HCT116 (cell line): ENCODE measurements at regions not wholly inside any gene's neighbourhood (a gene's known extent, or its start where the extent isn't known, plus 50 kb on each side); places are given as distances from the start of the nearest gene placed in this dataset.

Source experiments
- ATAC-seq: fragments of 200-7000 bp; cut with Tn5 transposase; 2 replicates; pipeline ENCODE4 v1.9.1; 2020; ENCODE audit warnings: mild to moderate bottlenecking, moderate library complexity
- BruUV-seq: library from RNA; stranded (reverse); fragments of 400-500 nt; replicated peaks from 2 replicates; lab custom pipeline; 2021; lab: Mats Ljungman, UMichigan
- CTCF ChIA-PET: fragments of 300-600 bp; sonication (Branson Sonifier 250); formaldehyde crosslinking; loops from one replicate; lab custom pipeline; 2021; ENCODE audit warnings: antibody characterized with exemption; lab: Charles Lee
- POLR2A ChIA-PET: fragments of 300-600, 350-600 bp; sonication (Branson Sonifier 250); formaldehyde crosslinking; loops from one replicate; lab custom pipeline; 2021; ENCODE audit warnings: antibody characterized with exemption; lab: Charles Lee
- RAD21 ChIA-PET, 2 experiments: fragments of 300-600 bp; sonication (Branson Sonifier 250); formaldehyde crosslinking; loops; one replicate each; lab custom pipeline; 2023; ENCODE audit warnings: low total read pairs in 2 of 2; ENCODE audit not compliant: uncharacterized antibody in 2 of 2, unreplicated experiment in 2 of 2, low non-redundant PET in 1 of 2; lab: Charles Lee
- DNase-seq: peaks from one replicate; pipeline ENCODE4 v3.0.0-alpha.2; 2010; ENCODE audit warnings: low read depth, low spot score
- H2AFZ ChIP-seq: fragments of 200-600 bp; shearing (Covaris generic), sonication (generic); 2 replicates; pipeline ENCODE4 v1.6.1; 2017; ENCODE audit warnings: low read depth, mixed run types, mixed read lengths, antibody characterized with exemption, low read length; ENCODE audit not compliant: poor library complexity, severe bottlenecking
- H3K27ac ChIP-seq: 2 replicates; pipeline ENCODE4 v1.5.1; 2012; ENCODE audit warnings: low read depth, low read length
- H3K27me3 ChIP-seq: fragments of 200-600 bp; sonication (generic); 2 replicates; pipeline ENCODE4 v1.6.1; 2016; ENCODE audit warnings: mixed run types, low read length, mixed read lengths; ENCODE audit not compliant: insufficient read depth
- H3K36me3 ChIP-seq, 2 experiments: fragments of 200-500 bp in 1 of 2; fragments of 200-600 bp in 1 of 2; sonication (Bioruptor generic) in 1 of 2; sonication (generic) in 1 of 2; 2 replicates each; pipeline versions ENCODE4 v1.5.1 to v1.6.1; 2014 to 2016; ENCODE audit warnings: low read length in 2 of 2, inconsistent platforms in 1 of 2, mixed read lengths in 1 of 2, mixed run types in 1 of 2; ENCODE audit not compliant: insufficient read depth in 2 of 2, control insufficient read depth in 1 of 2
- H3K4me1 ChIP-seq, 2 experiments: fragments of 200-600 bp in 1 of 2; sonication (generic) in 1 of 2; 2 replicates each; pipeline versions ENCODE4 v1.5.1 to v1.6.1; 2012 to 2017; ENCODE audit warnings: low read length in 2 of 2, inconsistent platforms in 1 of 2, mild to moderate bottlenecking in 1 of 2, mixed read lengths in 1 of 2, mixed run types in 1 of 2, moderate library complexity in 1 of 2; ENCODE audit not compliant: insufficient read depth in 2 of 2, control insufficient read depth in 1 of 2
- H3K4me2 ChIP-seq: fragments of 200-600 bp; sonication (generic); 2 replicates; pipeline ENCODE4 v1.6.1; 2017; ENCODE audit warnings: mixed run types, low read length, mixed read lengths
- H3K4me3 ChIP-seq, 2 experiments: fragments of 200-600 bp in 1 of 2; sonication (generic) in 1 of 2; replicated peaks in 1 of 2; 2 replicates each; pipeline ENCODE4 v1.5.1; 2011 to 2016; ENCODE audit warnings: low read length in 2 of 2, control low read depth in 1 of 2, low read depth in 1 of 2, mild to moderate bottlenecking in 1 of 2, mixed read lengths in 1 of 2, mixed run types in 1 of 2
- H3K79me2 ChIP-seq: fragments of 200-600 bp; sonication (generic); 2 replicates; pipeline ENCODE4 v1.6.1; 2017; ENCODE audit warnings: mild to moderate bottlenecking, mixed run types, low read length, moderate library complexity, mixed read lengths; ENCODE audit not compliant: insufficient read depth
- H3K9ac ChIP-seq: fragments of 200-600 bp; sonication (generic); 2 replicates; pipeline ENCODE4 v1.6.1; 2016; ENCODE audit warnings: low read length, mixed read lengths
- H3K9me2 ChIP-seq: fragments of 200-600 bp; sonication (generic), shearing (Covaris generic); 2 replicates; pipeline ENCODE4 v1.6.1; 2017; ENCODE audit warnings: mixed run types, mild to moderate bottlenecking, moderate library complexity; ENCODE audit not compliant: insufficient read depth
- H3K9me3 ChIP-seq, 2 experiments: fragments of 200-500 bp in 1 of 2; fragments of 200-600 bp in 1 of 2; sonication (Bioruptor generic) in 1 of 2; sonication (generic) in 1 of 2; 2 replicates each; pipeline ENCODE4 v1.6.1; 2014 to 2017; ENCODE audit warnings: low read length in 2 of 2, mixed read lengths in 2 of 2, inconsistent platforms in 1 of 2, low read depth in 1 of 2, mild to moderate bottlenecking in 1 of 2, mixed run types in 1 of 2, moderate library complexity in 1 of 2; ENCODE audit not compliant: control insufficient read depth in 1 of 2, insufficient read depth in 1 of 2
- H4K20me1 ChIP-seq: fragments of 200-600 bp; sonication (generic), shearing (Covaris generic); 2 replicates; pipeline ENCODE4 v1.6.1; 2017; ENCODE audit warnings: mixed run types, mild to moderate bottlenecking, moderate library complexity; ENCODE audit not compliant: insufficient read depth
- CEBPB ChIP-seq: IDR thresholded peaks from 2 replicates; pipeline ENCODE4 v1.6.1; 2012; ENCODE audit warnings: low read depth
- CTCF ChIP-seq, 3 experiments: fragments of 200-600 bp in 1 of 3; sonication (generic) in 1 of 3; IDR thresholded peaks in 2 of 3; conservative IDR thresholded peaks in 1 of 3; 2 replicates each; pipeline ENCODE4 v1.5.1; 2012 to 2017; ENCODE audit warnings: low read depth in 2 of 3, low read length in 2 of 3, antibody characterized with exemption in 1 of 3, borderline replicate concordance in 1 of 3, control low read depth in 1 of 3, mild to moderate bottlenecking in 1 of 3, mixed read lengths in 1 of 3, mixed run types in 1 of 3, moderate library complexity in 1 of 3; ENCODE audit not compliant: insufficient read depth in 1 of 3
- ELF1 ChIP-seq: IDR thresholded peaks from 2 replicates; pipeline ENCODE4 v1.6.1; 2012; ENCODE audit warnings: low read depth, borderline replicate concordance
- EZH2 ChIP-seq: fragments of 200-600 bp; sonication (generic); IDR thresholded peaks from 2 replicates; pipeline ENCODE4 v1.6.1; 2017; ENCODE audit warnings: antibody characterized with exemption, mixed run types
- EZH2phosphoT487 ChIP-seq: fragments of 200-600 bp; IDR thresholded peaks from 2 replicates; pipeline ENCODE4 v1.6.1; 2018; ENCODE audit warnings: antibody characterized with exemption, borderline replicate concordance
- JUND ChIP-seq: IDR thresholded peaks from 2 replicates; pipeline ENCODE4 v1.6.1; 2012
- POLR2A ChIP-seq: IDR thresholded peaks from 2 replicates; pipeline ENCODE4 v1.7.0; 2011; ENCODE audit warnings: borderline replicate concordance; ENCODE audit not compliant: insufficient read depth, insufficient read length; ENCODE audit errors: extremely low read depth
- POLR2AphosphoS5 ChIP-seq: IDR thresholded peaks from 2 replicates; pipeline ENCODE4 v1.6.1; 2011; ENCODE audit warnings: mild to moderate bottlenecking, low read depth, low read length, moderate library complexity
- SIN3A ChIP-seq: IDR thresholded peaks from 2 replicates; pipeline ENCODE4 v1.6.1; 2012; ENCODE audit warnings: low read depth
- TCF7L2 ChIP-seq: IDR thresholded peaks from 2 replicates; pipeline ENCODE4 v1.7.0; 2011; ENCODE audit warnings: borderline replicate concordance, inconsistent platforms; ENCODE audit not compliant: insufficient read depth, insufficient read length; ENCODE audit errors: extremely low read depth
- ZFX ChIP-seq: fragments of 450-650 bp; IDR thresholded peaks from 2 replicates; pipeline ENCODE4 v1.6.1; 2017
- intact Hi-C: fragments of 100-400 bp; cut with micrococcal nuclease; formaldehyde crosslinking; loops from 2 replicates; pipeline ENCODE4 v1.10.0; 2022
- TF ChIP-seq, protein P1 (sequence below): IDR thresholded peaks from 2 replicates; pipeline ENCODE4 v1.6.1; 2012
- TF ChIP-seq, protein P2 (sequence below): IDR thresholded peaks from 2 replicates; pipeline ENCODE4 v1.6.1; 2012

GRCh38 chr4:185903205-185903604 is 91.2 kb upstream of the SORBS2 start:
- Histone ChIP-seq H2AFZ (no peak overlapping the region), H3K27ac (no peak overlapping the region), H3K9me2 (no peaks in the 10 kb centered on the region), H3K4me1 (no peaks in the 10 kb centered on the region), H4K20me1 (no peaks in the 10 kb centered on the region), H3K9me3 (no peaks in the 10 kb centered on the region), H3K4me3 (no peak overlapping the region), H3K79me2 (no peaks in the 10 kb centered on the region), H3K9ac (no peak overlapping the region), H3K36me3 (no peaks in the 10 kb centered on the region), H3K4me2 (no peak overlapping the region), H3K27me3 (no peaks in the 10 kb centered on the region)
- ChIA-PET RAD21 (no interaction called here), CTCF (no interaction called here), POLR2A (no interaction called here)
- TF ChIP-seq POLR2AphosphoS5 = no peak
- no peak for TF ChIP-seq EZH2phosphoT487
- no peak for TF ChIP-seq TCF7L2
- TF ChIP-seq ELF1 = no peak
- TF ChIP-seq CTCF (IDR thresholded peaks at IDR 0.05 in 2 of 3, conservative IDR thresholded peaks at IDR 0.05 in 1 of 3; ENCODE audit: borderline replicate concordance in 1 of 3, insufficient read depth in 1 of 3, low read depth in 2 of 3, low read length in 2 of 3) = no peak
- TF ChIP-seq, protein P1, sequence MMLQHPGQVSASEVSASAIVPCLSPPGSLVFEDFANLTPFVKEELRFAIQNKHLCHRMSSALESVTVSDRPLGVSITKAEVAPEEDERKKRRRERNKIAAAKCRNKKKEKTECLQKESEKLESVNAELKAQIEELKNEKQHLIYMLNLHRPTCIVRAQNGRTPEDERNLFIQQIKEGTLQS = no peak
- TF ChIP-seq, protein P2, sequence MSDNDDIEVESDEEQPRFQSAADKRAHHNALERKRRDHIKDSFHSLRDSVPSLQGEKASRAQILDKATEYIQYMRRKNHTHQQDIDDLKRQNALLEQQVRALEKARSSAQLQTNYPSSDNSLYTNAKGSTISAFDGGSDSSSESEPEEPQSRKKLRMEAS = no peak
- TF ChIP-seq ZFX = no peak
- TF ChIP-seq CEBPB = no peak
- TF ChIP-seq EZH2 = no peak
- no peak for TF ChIP-seq POLR2A
- TF ChIP-seq JUND = no peak
- no peak for TF ChIP-seq SIN3A
- DNase-seq (no peak), ATAC-seq (no peak)
- no TSS peak for BruUV-seq
- intact Hi-C loops = no loop called here
